Uterus (tissue), 2 donors: ENCODE measurements at regions not wholly inside any gene's neighbourhood (a gene's known extent, or its start where the extent isn't known, plus 50 kb on each side); places are given as distances from the start of the nearest gene placed in this dataset.

Source experiments
- POLR2A ChIP-seq, 2 donors: fragments of 450-650 bp; IDR thresholded peaks; one replicate each; pipeline ENCODE4 v1.6.1; 2016; ENCODE audit warnings: antibody characterized with exemption in 2 of 2, mild to moderate bottlenecking in 1 of 2, moderate library complexity in 1 of 2
- TF ChIP-seq, protein P1 (sequence below), 4 experiments: fragments of 200-600 bp in 2 of 4; fragments of 450-650 bp in 2 of 4; sonication (generic) in 2 of 4; IDR thresholded peaks; one replicate each; pipeline ENCODE4 v1.5.1; 2016 to 2019; ENCODE audit warnings: antibody characterized with exemption in 4 of 4, mild to moderate bottlenecking in 2 of 4, moderate library complexity in 1 of 4

DNA sequence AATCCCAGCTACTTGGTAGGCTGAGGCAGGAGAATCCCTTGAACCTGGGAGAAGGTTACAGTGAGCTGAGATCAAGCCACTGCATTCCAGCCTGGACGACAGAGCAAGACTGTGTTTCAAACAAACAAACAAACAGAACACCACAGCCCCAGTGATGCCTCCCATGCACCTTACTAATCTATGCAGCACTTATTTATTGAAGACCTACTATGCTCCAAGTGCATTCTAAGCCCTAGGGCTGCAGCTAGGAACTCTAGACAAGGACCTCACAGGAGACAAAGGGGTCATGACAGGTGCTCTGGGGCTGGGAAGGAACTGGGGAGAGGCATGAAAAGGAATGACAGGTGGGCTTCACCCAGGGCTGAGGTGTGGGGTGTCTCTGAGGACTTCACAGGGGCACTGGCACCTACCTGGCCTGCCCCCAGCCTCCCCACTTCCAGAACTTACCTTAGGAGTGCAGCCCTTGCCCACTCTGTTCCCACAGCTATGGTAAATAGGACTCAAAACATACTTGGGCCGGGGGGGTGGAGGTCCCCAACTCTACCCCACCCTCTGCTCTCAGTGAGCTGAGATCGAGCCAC, 69.4 kb downstream of the C9orf50 start:
- TF ChIP-seq POLR2A (IDR thresholded peaks at IDR 0.05), result no peak
- TF ChIP-seq, protein P1, sequence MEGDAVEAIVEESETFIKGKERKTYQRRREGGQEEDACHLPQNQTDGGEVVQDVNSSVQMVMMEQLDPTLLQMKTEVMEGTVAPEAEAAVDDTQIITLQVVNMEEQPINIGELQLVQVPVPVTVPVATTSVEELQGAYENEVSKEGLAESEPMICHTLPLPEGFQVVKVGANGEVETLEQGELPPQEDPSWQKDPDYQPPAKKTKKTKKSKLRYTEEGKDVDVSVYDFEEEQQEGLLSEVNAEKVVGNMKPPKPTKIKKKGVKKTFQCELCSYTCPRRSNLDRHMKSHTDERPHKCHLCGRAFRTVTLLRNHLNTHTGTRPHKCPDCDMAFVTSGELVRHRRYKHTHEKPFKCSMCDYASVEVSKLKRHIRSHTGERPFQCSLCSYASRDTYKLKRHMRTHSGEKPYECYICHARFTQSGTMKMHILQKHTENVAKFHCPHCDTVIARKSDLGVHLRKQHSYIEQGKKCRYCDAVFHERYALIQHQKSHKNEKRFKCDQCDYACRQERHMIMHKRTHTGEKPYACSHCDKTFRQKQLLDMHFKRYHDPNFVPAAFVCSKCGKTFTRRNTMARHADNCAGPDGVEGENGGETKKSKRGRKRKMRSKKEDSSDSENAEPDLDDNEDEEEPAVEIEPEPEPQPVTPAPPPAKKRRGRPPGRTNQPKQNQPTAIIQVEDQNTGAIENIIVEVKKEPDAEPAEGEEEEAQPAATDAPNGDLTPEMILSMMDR (IDR thresholded peaks at IDR 0.05), result no peak
